ENCODE measurements at regions not wholly inside any gene's neighbourhood (a gene's known extent, or its start where the extent isn't known, plus 50 kb on each side); places are given as distances from the start of the nearest gene placed in this dataset.

DNA sequence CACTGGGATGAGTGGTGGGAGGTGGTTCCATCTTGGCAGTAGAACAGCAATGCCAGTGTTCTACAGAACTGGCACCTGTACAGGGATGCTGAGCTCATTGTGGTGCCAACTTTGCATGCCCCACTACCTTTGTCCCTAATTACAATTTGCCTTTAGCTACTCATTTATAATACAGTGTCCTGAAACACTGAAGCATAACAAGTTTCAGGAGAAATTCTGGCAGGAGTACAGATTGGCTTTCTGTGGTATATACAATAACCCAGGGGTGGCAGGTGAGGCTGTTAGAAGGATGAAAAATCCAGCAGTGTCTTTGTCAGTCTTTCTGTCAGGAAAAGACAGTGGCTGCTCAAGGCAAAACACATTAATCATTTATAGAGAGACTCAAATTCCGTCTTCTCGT lies 240.3 kb downstream of the FAM76B start:
- Histone ChIP-seq H4K20me1 (ENCODE audit: low read depth) (no peaks in the 10 kb centered on the region), H3K9me3 (ENCODE audit: low read depth) (no peaks in the 10 kb centered on the region), H3K36me3 (no peaks in the 10 kb centered on the region), H3K4me2 (no peak overlapping the region), H2AFZ (replicated peaks) (no peak overlapping the region), H3K79me2 (ENCODE audit: low read depth) (no peaks in the 10 kb centered on the region), H3K4me1 (peaks cover 17% of the 10 kb centered on the region), H3K4me3 (no peak overlapping the region), H3K9ac (no peak overlapping the region), H3K27me3 (no peaks in the 10 kb centered on the region), H3F3A (ENCODE audit: low read depth) (no peaks in the 10 kb centered on the region), H3K27ac (no peak overlapping the region)
- Mint-ChIP-seq H3K27ac (no peak overlapping the region), H3K27me3 (ENCODE audit: insufficient read depth, low read depth) (peaks cover 3% of the 10 kb centered on the region), H3K9me3 (peaks cover 9% of the 10 kb centered on the region), H3K36me3 (peaks cover 1% of the 10 kb centered on the region), H3K4me1 (peaks cover 14% of the 10 kb centered on the region), H3K4me3 (no peak overlapping the region)
- TF ChIP-seq EZH2 (IDR thresholded peaks at IDR 0.05) (no peak), EZH2phosphoT487 (IDR thresholded peaks at IDR 0.05) (no peak)
- TF ChIP-seq, protein P1, sequence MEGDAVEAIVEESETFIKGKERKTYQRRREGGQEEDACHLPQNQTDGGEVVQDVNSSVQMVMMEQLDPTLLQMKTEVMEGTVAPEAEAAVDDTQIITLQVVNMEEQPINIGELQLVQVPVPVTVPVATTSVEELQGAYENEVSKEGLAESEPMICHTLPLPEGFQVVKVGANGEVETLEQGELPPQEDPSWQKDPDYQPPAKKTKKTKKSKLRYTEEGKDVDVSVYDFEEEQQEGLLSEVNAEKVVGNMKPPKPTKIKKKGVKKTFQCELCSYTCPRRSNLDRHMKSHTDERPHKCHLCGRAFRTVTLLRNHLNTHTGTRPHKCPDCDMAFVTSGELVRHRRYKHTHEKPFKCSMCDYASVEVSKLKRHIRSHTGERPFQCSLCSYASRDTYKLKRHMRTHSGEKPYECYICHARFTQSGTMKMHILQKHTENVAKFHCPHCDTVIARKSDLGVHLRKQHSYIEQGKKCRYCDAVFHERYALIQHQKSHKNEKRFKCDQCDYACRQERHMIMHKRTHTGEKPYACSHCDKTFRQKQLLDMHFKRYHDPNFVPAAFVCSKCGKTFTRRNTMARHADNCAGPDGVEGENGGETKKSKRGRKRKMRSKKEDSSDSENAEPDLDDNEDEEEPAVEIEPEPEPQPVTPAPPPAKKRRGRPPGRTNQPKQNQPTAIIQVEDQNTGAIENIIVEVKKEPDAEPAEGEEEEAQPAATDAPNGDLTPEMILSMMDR (IDR thresholded peaks at IDR 0.05): no peak
- DNase-seq (ENCODE audit: low spot score): no peak

DNA sequence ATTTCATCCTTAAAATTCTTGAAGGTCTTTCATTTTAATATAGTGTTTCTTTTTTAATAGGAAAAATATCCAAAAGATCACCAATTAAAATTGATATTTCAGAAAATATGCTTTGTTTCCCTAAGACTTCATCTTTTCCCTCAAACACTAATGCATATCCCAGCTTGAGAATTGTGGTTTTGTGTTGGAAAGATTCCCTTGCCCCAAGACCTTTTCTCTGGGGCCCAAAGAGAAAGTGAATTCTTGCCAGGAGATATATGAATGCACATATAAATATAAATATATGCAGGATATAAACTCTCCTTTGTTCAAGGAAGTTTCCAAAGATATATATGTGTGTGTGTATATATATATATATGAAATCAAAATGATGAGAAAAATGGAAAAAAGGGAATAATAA lies 241.2 kb downstream of the FAM76B start:
- no peak for DNase-seq (ENCODE audit: low spot score)
- no peaks in the 10 kb centered on the region for H4K20me1 ChIP-seq (ENCODE audit: low read depth)
- no peak overlapping the region for H3K4me3 ChIP-seq
- no peak overlapping the region for H3K4me2 ChIP-seq
- Mint-ChIP-seq H3K27me3 (ENCODE audit: insufficient read depth, low read depth) (peaks cover 3% of the 10 kb centered on the region), H3K4me1 (peaks cover 9% of the 10 kb centered on the region), H3K9me3 (peaks cover 9% of the 10 kb centered on the region), H3K4me3 (no peak overlapping the region), H3K36me3 (peaks cover 1% of the 10 kb centered on the region), H3K27ac (no peak overlapping the region)
- no peak overlapping the region for H3K9ac ChIP-seq
- H3F3A ChIP-seq (ENCODE audit: low read depth): no peaks in the 10 kb centered on the region
- H3K9me3 ChIP-seq (ENCODE audit: low read depth): no peaks in the 10 kb centered on the region
- TF ChIP-seq, protein P1 (IDR thresholded peaks at IDR 0.05): no peak
- TF ChIP-seq EZH2 (IDR thresholded peaks at IDR 0.05) (no peak), EZH2phosphoT487 (IDR thresholded peaks at IDR 0.05) (no peak)
- no peaks in the 10 kb centered on the region for H3K36me3 ChIP-seq
- H2AFZ ChIP-seq (replicated peaks): no peak overlapping the region
- H3K79me2 ChIP-seq (ENCODE audit: low read depth): no peaks in the 10 kb centered on the region
- H3K27me3 ChIP-seq: no peaks in the 10 kb centered on the region
- no peak overlapping the region for H3K27ac ChIP-seq
- H3K4me1 ChIP-seq: peaks cover 8% of the 10 kb centered on the region

DNA sequence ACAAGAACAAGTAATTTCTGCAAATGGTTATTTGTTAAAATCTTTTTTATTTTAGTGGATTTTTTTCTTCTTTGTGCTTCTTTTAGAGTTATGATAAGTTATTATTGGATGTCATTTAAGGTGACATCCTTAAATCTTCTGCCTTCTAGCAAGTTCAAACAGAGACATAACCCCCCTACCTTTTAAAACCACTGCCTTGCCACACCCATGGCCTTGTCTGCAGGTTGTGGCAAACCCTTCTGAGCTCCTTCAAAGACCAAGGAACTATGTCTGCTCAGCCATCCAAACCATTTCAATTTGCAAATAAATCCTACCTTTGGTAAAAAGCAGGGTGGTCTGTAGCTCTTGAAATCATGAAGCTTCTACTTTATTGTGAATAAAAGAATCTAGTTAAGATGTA lies 241.6 kb downstream of the FAM76B start:
- Mint-ChIP-seq H3K9me3 (peaks cover 9% of the 10 kb centered on the region), H3K4me1 (peaks cover 9% of the 10 kb centered on the region), H3K27me3 (ENCODE audit: insufficient read depth, low read depth) (peaks cover 3% of the 10 kb centered on the region), H3K36me3 (peaks cover 1% of the 10 kb centered on the region), H3K4me3 (no peak overlapping the region), H3K27ac (no peak overlapping the region)
- Histone ChIP-seq H3K4me2 (no peak overlapping the region), H3K4me1 (peaks cover 6% of the 10 kb centered on the region), H3K27me3 (no peaks in the 10 kb centered on the region), H2AFZ (replicated peaks) (no peak overlapping the region), H3K4me3 (no peak overlapping the region), H3K9ac (no peak overlapping the region), H3K79me2 (ENCODE audit: low read depth) (no peaks in the 10 kb centered on the region), H3K36me3 (no peaks in the 10 kb centered on the region), H3K27ac (no peak overlapping the region), H3K9me3 (ENCODE audit: low read depth) (no peaks in the 10 kb centered on the region), H4K20me1 (ENCODE audit: low read depth) (no peaks in the 10 kb centered on the region), H3F3A (ENCODE audit: low read depth) (no peaks in the 10 kb centered on the region)
- DNase-seq (ENCODE audit: low spot score): no peak
- no peak for TF ChIP-seq EZH2phosphoT487 (IDR thresholded peaks at IDR 0.05)
- TF ChIP-seq EZH2 (IDR thresholded peaks at IDR 0.05): no peak
- TF ChIP-seq, protein P1 (IDR thresholded peaks at IDR 0.05): no peak
